Posterior cingulate gyrus (tissue), 11 donors: ENCODE measurements at regions not wholly inside any gene's neighbourhood (a gene's known extent, or its start where the extent isn't known, plus 50 kb on each side); places are given as distances from the start of the nearest gene placed in this dataset.
A peak's percentile ranks its signal among the peaks of the same experiment; 100 is the strongest.
"Not testable (repeated sequence)": the region's sequence is repeated elsewhere in the genome, so short reads cannot be mapped to it uniquely, and the experiment has no call there.

Source experiments
- DNase-seq, 10 donors: peaks; one replicate each; pipeline versions ENCODE4 v3.0.0 to v3.0.0-alpha.2; 2020 to 2021; ENCODE audit warnings: mixed read lengths in 3 of 10
- intact Hi-C: fragments of 100-400 bp; cut with DNase I; formaldehyde crosslinking; loops from one replicate; pipeline ENCODE4 v1.15.1; 2023

- DNase-seq = no peak
- intact Hi-C loops = no loop called here
Measured at GRCh38 chr13:33639626-33640080, 178.3 kb upstream of the RFC3 start.

GRCh38 chr13:33640832-33641231 lies 177.1 kb upstream of the RFC3 start:
- intact Hi-C loops = no loop called here
- DNase-seq = no peak

- intact Hi-C loops = no loop called here
Measured at GRCh38 chr13:33642374-33643065, 175.4 kb upstream of the RFC3 start.

GRCh38 chr13:33644581-33645543 lies 173.1 kb upstream of the RFC3 start:
- DNase-seq = no peak
- intact Hi-C loops = no loop called here

More at GRCh38 chr13:33642374-33643065, 175.4 kb upstream of the RFC3 start:
- DNase-seq = peak in 1 of 10 donors; percentile 44

- intact Hi-C loops = no loop called here
- no peak for DNase-seq
Measured at GRCh38 chr13:33645591-33646554, 172.1 kb upstream of the RFC3 start.

- no peak for DNase-seq
- intact Hi-C loops = no loop called here
Measured at GRCh38 chr13:33649212-33649878, 168.6 kb upstream of the RFC3 start.

- intact Hi-C loops = no loop called here
- DNase-seq = no peak
Measured at GRCh38 chr13:33651766-33652165, 166.2 kb upstream of the RFC3 start.

GRCh38 chr13:33657274-33657673 lies 160.7 kb upstream of the RFC3 start:
- intact Hi-C loops = no loop called here
- no peak for DNase-seq

GRCh38 chr13:33659466-33659865 lies 158.5 kb upstream of the RFC3 start:
- no peak for DNase-seq
- intact Hi-C loops = no loop called here

GRCh38 chr13:33659894-33660293 lies 158.1 kb upstream of the RFC3 start:
- intact Hi-C loops = no loop called here
- no peak for DNase-seq

- intact Hi-C loops = no loop called here
- no peak for DNase-seq
Measured at GRCh38 chr13:33662392-33662791, 155.6 kb upstream of the RFC3 start.

GRCh38 chr13:33665626-33666175 lies 152.2 kb upstream of the RFC3 start:
- no peak for DNase-seq
- intact Hi-C loops = no loop called here

- DNase-seq = no peak
- intact Hi-C loops = no loop called here
Measured at GRCh38 chr13:33671560-33671959, 146.4 kb upstream of the RFC3 start.

GRCh38 chr13:33672022-33672421 lies 145.9 kb upstream of the RFC3 start:
- intact Hi-C loops, DNase-seq: not testable (repeated sequence)

- intact Hi-C loops = no loop called here
- peak in 3 of 10 donors; percentile 17 to 79 (median 35) for DNase-seq
Measured at GRCh38 chr13:33676045-33676989, 141.6 kb upstream of the RFC3 start.

GRCh38 chr13:33677215-33677614 lies 140.7 kb upstream of the RFC3 start:
- intact Hi-C loops = no loop called here
- no peak for DNase-seq

GRCh38 chr13:33678084-33678483 lies 139.9 kb upstream of the RFC3 start:
- intact Hi-C loops = no loop called here
- no peak for DNase-seq

GRCh38 chr13:33678906-33679657 lies 138.9 kb upstream of the RFC3 start:
- peak in 6 of 10 donors; percentile 19 to 84 (median 62) for DNase-seq

More at GRCh38 chr13:33678906-33679657, 138.9 kb upstream of the RFC3 start:
- intact Hi-C loops = no loop called here
